Liver (tissue), 8 donors: ENCODE measurements at regions not wholly inside any gene's neighbourhood (a gene's known extent, or its start where the extent isn't known, plus 50 kb on each side); places are given as distances from the start of the nearest gene placed in this dataset.

Experiments
- DNase-seq: peaks from one replicate; pipeline ENCODE4 v3.0.0-alpha.2; 2017; ENCODE audit warnings: low spot score
- H3K27ac ChIP-seq, 2 donors: one replicate each; pipeline ENCODE4 v1.7.0; 2013; ENCODE audit warnings: inconsistent platforms in 2 of 2, low read length in 2 of 2, control low read depth in 1 of 2, low read depth in 1 of 2, mild to moderate bottlenecking in 1 of 2
- H3K27me3 ChIP-seq, 4 donors: one replicate each; pipeline versions ENCODE4 v1.6.1 to v1.7.0; 2013; ENCODE audit warnings: low read length in 3 of 4, inconsistent platforms in 1 of 4, mild to moderate bottlenecking in 1 of 4, moderate library complexity in 1 of 4; ENCODE audit not compliant: control insufficient read depth in 4 of 4, insufficient read depth in 4 of 4
- H3K36me3 ChIP-seq, 4 donors: one replicate each; pipeline versions ENCODE4 v1.6.1 to v1.7.0; 2013; ENCODE audit warnings: low read length in 3 of 4, mild to moderate bottlenecking in 3 of 4, low read depth in 1 of 4, moderate library complexity in 1 of 4; ENCODE audit not compliant: control insufficient read depth in 4 of 4, insufficient read depth in 3 of 4
- H3K4me1 ChIP-seq, 4 donors: one replicate each; pipeline versions ENCODE4 v1.6.1 to v1.7.0; 2013; ENCODE audit warnings: low read length in 3 of 4, mild to moderate bottlenecking in 3 of 4, moderate library complexity in 1 of 4; ENCODE audit not compliant: control insufficient read depth in 4 of 4, insufficient read depth in 4 of 4
- H3K4me3 ChIP-seq, 3 donors: one replicate each; pipeline versions ENCODE4 v1.6.1 to v1.7.0; 2013; ENCODE audit warnings: low read length in 3 of 3, control low read depth in 1 of 3, low read depth in 1 of 3, mild to moderate bottlenecking in 1 of 3
- H3K9ac ChIP-seq, 2 donors: one replicate each; pipeline ENCODE4 v1.7.0; 2013; ENCODE audit warnings: low read length in 2 of 2, mild to moderate bottlenecking in 2 of 2, moderate library complexity in 2 of 2, control low read depth in 1 of 2, low read depth in 1 of 2
- H3K9me3 ChIP-seq, 4 donors: one replicate each; pipeline versions ENCODE4 v1.6.1 to v1.7.0; 2013; ENCODE audit warnings: low read length in 3 of 4; ENCODE audit not compliant: control insufficient read depth in 4 of 4
- CTCF ChIP-seq: fragments of 150-350 bp; IDR thresholded peaks from 2 replicates; pipeline ENCODE4 v1.5.1; 2017; ENCODE audit warnings: improper control_type of control experiment, low read depth, low read length; ENCODE audit not compliant: missing input control
- EGR1 ChIP-seq, 2 donors: IDR thresholded peaks; 2 replicates each; pipeline ENCODE4 v1.6.1; 2016 to 2018; ENCODE audit warnings: antibody characterized with exemption in 2 of 2, low read depth in 2 of 2
- FOXA1 ChIP-seq: IDR thresholded peaks from 2 replicates; pipeline ENCODE4 v1.6.1; 2016; ENCODE audit warnings: antibody characterized with exemption
- JUND ChIP-seq, 2 donors: IDR thresholded peaks; 2 replicates each; pipeline ENCODE4 v1.6.1; 2016; ENCODE audit warnings: antibody characterized with exemption in 2 of 2
- MAX ChIP-seq: IDR thresholded peaks from 2 replicates; pipeline ENCODE4 v1.6.1; 2016; ENCODE audit warnings: antibody characterized with exemption
- NR2F2 ChIP-seq: IDR thresholded peaks from 2 replicates; pipeline ENCODE4 v1.6.1; 2016; ENCODE audit warnings: antibody characterized with exemption
- RAD21 ChIP-seq, 2 donors: IDR thresholded peaks; 2 replicates each; pipeline ENCODE4 v1.6.1; 2016; ENCODE audit warnings: antibody characterized with exemption in 2 of 2, mild to moderate bottlenecking in 2 of 2
- REST ChIP-seq: IDR thresholded peaks from 2 replicates; pipeline ENCODE4 v1.6.1; 2016; ENCODE audit warnings: antibody characterized with exemption, mild to moderate bottlenecking
- TAF1 ChIP-seq: conservative IDR thresholded peaks from 2 replicates; pipeline ENCODE4 v1.6.1; 2016; ENCODE audit warnings: antibody characterized with exemption, mild to moderate bottlenecking
- ZBTB33 ChIP-seq: IDR thresholded peaks from 2 replicates; pipeline ENCODE4 v1.6.1; 2016; ENCODE audit warnings: antibody characterized with exemption
- WGBS: extraction: QIAGEN DNeasy Blood & Tissue Kit; methylation state at CpG from one replicate; pipeline ENCODE4 v1.1.7; 2013; 5-methylcytosine and 5-hydroxymethylcytosine counted together
- donor health status: healthy.
- donor health status: healthy.
- donor health status: healthy.
- donor health status: healthy.
- donor health status: healthy.

GRCh38 chr2:21748501-21748900 lies 624.7 kb downstream of the TDRD15 start:
- peaks cover 0 to 5% (median 1%) of the 10 kb centered on the region in 4 donors for H3K9me3 ChIP-seq
- H3K4me1 ChIP-seq = no peaks in the 10 kb centered on the region
- WGBS = 54% methylated on average over 4 of the region's 4 CpGs

GRCh38 chr2:21754164-21754788 lies 630.5 kb downstream of the TDRD15 start:
- no peak overlapping the region for H3K27ac ChIP-seq
- no peak for DNase-seq
- H3K4me1 ChIP-seq = peaks cover 0 to 1% (median 0%) of the 10 kb centered on the region in 4 donors
- no peak overlapping the region for H3K4me3 ChIP-seq
- TF ChIP-seq JUND (IDR thresholded peaks at IDR 0.05) (no peak), CTCF (peak; percentile 24), MAX (no peak), NR2F2 (peak; percentile 63), RAD21 (IDR thresholded peaks at IDR 0.05) (peak; percentile 48 to 58)
- H3K27me3 ChIP-seq = peaks cover 0 to 4% (median 0%) of the 10 kb centered on the region in 4 donors
- H3K9ac ChIP-seq = no peak overlapping the region
- 65% methylated on average over 5 of the region's 5 CpGs for WGBS
- H3K9me3 ChIP-seq = no peaks in the 10 kb centered on the region
- no peaks in the 10 kb centered on the region for H3K36me3 ChIP-seq

More at GRCh38 chr2:21748501-21748900, 624.7 kb downstream of the TDRD15 start:
- H3K4me3 ChIP-seq = no peak overlapping the region
- no peak overlapping the region for H3K27ac ChIP-seq
- no peak overlapping the region for H3K9ac ChIP-seq
- H3K27me3 ChIP-seq = no peaks in the 10 kb centered on the region
- no peak for DNase-seq
- TF ChIP-seq RAD21 (IDR thresholded peaks at IDR 0.05) (no peak), REST (peak; percentile 24), FOXA1 (no peak), NR2F2 (peak; percentile 35), EGR1 (IDR thresholded peaks at IDR 0.05; ENCODE audit: low read depth in 2 of 2) (no peak)
- H3K36me3 ChIP-seq = no peaks in the 10 kb centered on the region

- Histone ChIP-seq H3K4me3 (no peak overlapping the region), H3K9ac (no peak overlapping the region), H3K4me1 (peaks cover 0 to 1% (median 0%) of the 10 kb centered on the region in 4 donors), H3K9me3 (no peaks in the 10 kb centered on the region), H3K27ac (no peak overlapping the region), H3K36me3 (no peaks in the 10 kb centered on the region), H3K27me3 (peaks cover 0 to 4% (median 0%) of the 10 kb centered on the region in 4 donors)
- WGBS = 84% methylated on average over 11 of the region's 11 CpGs
- TF ChIP-seq EGR1 (IDR thresholded peaks at IDR 0.05; ENCODE audit: low read depth in 2 of 2) = no peak
- no peak for TF ChIP-seq REST
- no peak for TF ChIP-seq FOXA1
- TF ChIP-seq RAD21 (IDR thresholded peaks at IDR 0.05) = no peak
- TF ChIP-seq ZBTB33 = no peak
- no peak for TF ChIP-seq MAX
- no peak for TF ChIP-seq NR2F2
- TF ChIP-seq TAF1 = no peak
- DNase-seq = no peak
Measured at GRCh38 chr2:21757805-21758430, 634.1 kb downstream of the TDRD15 start.
